NCI-H1092 treated with DMSO at 0.1 percent for 48 hours (cell line): ENCODE measurements at regions not wholly inside any gene's neighbourhood (a gene's known extent, or its start where the extent isn't known, plus 50 kb on each side); places are given as distances from the start of the nearest gene placed in this dataset.

Experiments used
- DNase-seq: peaks from one replicate; lab custom pipeline; 2025; lab: John Stamatoyannopoulos, UW

DNA sequence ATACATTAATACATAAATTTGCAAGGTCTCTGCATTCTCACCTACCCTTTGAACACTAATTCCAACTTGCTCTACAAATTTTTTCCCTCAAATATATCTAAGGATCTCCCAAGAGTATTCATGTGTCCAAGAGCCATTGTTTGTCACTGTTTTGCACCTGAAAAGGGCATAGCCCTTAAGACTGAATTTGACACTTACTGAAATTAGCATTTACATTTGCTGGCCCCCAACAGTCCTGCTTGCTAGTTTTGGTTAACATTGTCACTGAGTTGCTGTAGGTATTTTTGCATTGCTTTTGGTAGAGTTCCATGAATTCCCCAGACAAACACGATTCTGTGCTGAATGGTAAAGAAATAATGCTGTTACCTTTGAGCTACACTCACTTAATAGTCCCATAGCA, 57.3 kb downstream of the KCNA4 start:
- no peak for DNase-seq

DNA sequence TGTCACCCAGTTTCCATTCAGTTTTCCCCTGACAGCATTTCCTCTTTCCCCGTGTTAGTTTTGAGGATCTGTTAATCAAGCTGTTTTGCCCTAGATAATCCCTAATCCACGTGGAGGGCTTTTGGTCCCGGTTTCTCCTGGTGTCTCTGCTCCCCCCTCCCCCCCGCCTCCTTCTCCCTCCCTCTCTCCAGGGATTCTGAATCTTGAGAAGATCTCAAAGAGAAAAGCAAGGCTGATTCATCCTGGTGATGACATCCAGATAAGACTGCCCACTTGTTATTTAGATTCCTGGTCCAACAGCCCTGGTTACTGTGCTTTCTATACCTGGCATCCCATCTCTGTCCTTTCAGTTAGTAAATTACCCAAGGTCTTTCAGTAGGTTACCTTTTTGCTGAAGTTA, 59.4 kb downstream of the KCNA4 start:
- no peak for DNase-seq

DNA sequence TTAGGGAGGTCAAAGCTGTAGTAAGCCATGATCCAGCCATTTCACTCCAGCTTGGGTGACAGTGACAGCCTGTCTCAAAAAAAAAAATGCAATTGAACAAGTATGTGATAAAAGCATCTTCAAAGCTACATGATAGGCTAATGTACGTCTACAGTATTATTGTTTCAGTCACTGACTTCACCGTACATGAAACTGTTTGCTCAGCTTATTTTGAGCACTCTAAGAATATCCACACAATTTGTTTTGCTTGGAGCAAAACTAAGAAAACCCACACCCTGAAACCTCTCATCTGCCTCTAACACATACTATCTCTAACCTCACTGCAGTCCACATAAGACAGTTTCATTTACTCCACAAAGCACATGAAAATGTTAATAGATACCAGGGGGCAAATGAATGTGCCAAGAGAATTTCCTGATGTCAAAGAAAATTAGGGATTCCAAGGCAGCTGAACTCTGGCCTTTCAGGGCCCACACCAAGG, 60.7 kb downstream of the KCNA4 start:
- DNase-seq, result no peak

GRCh38 chr11:29943347-29943746, 73.5 kb downstream of the KCNA4 start:
- no peak for DNase-seq

GRCh38 chr11:29937526-29937925, 79.3 kb downstream of the KCNA4 start:
- DNase-seq, result no peak

DNA sequence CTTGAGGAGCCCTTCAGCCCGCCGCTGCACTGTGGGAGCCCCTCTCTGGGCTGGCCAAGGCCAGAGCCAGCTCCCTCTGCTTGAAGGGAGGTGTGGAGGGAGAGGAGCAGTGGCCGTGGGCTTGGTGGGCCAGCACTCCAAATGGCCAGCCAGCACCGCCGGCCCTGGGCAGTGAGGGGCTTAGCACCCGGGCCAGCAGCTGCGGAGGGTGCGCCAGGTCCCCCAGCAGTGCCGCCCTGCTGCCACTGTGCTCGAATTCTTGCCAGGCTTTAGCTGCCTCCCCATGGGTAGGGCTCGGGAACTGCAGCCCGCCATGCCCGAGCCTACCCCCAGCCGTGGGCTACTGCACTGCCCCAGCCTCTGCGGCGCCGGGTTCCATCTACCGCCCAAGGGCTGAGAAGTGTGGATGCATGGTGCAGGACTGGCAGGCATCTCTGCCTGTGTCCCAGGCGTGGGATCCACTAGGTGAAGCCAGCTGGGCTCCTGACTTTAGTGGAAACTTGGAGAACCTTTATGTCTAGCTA, 82.7 kb downstream of the KCNA4 start:
- DNase-seq, result no peak

GRCh38 chr11:29916040-29916439, 100.8 kb downstream of the KCNA4 start:
- no peak for DNase-seq

DNA sequence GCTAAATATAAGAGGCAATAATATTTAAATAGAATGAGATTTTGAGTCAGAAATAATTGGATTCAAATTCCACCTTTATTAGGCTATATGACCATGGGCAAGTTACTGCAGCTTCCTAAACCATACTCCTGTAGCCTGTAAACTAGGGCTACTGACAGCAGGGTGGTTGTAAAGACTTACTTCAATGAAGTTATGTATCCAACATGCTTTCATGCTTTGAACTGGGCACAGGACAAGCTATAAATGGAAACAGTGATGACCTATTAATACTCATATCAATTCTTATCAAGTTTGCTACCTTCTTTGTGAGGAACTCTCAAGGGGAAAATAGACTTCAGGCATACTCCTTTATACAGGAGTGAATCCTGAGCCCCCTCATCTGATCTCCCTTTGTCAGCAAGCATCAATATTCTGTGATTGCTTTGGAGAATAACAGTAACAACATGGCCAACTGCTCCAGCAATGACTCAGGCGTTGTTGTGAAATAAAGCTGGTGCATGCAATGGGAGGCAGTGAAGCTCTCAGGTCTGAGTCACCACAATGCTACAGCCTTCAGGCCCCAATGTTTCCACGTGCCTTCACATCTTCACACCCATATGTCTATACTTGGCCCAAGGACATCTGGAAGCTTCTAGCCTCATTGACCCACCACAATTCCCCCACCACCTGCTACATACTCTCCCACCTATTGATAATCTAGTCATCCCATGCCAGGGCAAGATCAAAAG, 102.5 kb downstream of the KCNA4 start:
- DNase-seq, result no peak

DNA sequence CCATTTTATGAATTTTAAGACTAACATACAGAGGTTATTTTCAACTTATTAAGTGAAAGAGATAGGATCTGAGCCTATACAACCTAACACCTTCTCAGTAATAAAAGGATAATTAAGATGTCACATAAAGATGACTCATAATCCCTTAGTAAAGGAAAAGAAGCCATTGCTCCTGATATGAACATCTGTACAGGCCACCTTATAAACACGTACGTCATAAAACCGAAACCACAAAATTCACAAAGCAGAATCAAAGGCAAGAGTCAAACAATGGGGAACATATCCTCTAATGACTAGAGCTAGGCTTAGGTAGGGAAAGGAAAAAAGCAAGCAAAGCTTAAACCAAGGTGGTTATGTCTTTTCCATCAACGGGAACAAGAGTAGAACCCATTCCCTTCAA, 103.5 kb downstream of the KCNA4 start:
- DNase-seq, result no peak

GRCh38 chr11:29900382-29900781, 116.4 kb downstream of the KCNA4 start:
- DNase-seq, result no peak

DNA sequence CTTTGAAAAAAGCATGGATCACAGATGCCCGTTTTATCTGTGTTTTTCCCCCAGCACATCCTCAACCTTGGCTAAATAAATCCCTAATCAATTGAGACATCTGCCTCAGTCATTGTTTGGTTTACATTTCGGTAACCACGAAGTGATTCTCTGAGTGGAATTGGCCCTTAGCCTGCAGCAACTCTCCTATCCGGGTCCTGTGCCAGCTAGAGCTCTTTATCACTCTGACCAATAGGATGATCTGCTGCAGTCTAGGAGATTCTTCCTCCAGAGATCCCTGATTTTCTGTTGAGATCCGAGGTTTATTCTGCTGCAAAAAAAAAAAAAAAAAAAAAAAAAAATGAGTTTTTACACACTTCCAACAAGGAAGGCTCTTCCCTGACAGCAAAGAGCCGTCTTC, 137.3 kb downstream of the KCNA4 start:
- DNase-seq, result peak; percentile 89

DNA sequence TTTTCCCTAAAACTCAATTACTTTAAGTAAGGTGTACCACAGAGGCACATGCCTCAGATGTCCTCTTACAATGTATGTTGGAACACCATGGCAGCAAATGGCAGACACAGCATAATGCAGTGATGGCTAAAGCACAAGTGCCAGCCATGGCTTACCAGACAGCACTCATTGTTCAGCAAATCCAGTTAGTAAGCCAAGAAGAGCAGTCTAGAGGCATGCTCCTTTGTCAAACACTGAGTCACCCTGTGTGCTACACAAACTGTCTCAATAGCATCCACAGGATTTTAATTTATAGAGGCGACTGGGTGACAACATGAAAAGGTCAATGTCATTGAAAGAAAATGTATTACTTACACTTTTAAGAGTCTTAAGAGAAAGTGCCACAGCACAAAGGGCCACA, 140.6 kb downstream of the KCNA4 start:
- DNase-seq, result no peak

GRCh38 chr11:29847219-29847618, 169.6 kb downstream of the KCNA4 start:
- DNase-seq, result no peak

DNA sequence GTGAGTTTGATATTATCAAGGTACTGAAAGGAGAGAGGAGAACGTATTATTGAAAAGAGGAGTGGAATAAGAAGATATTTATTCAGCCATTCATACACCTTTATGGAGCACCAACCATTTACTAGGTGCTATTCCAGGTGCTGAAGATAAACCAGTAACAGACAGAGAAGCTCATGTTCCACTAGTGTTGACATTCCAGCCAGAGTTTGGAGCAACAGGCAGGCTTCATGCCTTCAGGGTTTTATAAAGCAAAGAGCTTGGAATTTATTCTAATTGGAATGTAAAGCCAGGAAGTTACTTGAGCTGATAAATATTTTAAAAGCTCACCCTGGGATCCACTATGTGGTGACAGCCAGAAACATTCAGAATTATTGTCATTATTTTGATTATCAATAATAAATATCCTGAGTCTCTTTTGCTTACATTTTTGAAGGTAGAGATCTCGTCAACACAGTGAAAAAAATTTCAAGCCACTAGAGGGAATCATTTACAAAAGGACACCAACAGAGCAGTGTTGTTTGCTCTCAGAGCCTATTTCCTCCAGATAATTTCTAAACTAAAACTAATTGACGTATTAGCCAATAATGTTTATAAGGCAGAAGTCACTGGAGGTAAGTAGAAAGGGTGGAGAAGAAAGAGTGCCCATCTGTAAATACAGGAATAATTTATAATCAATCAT, 172.0 kb downstream of the KCNA4 start:
- DNase-seq, result peak; percentile 23

DNA sequence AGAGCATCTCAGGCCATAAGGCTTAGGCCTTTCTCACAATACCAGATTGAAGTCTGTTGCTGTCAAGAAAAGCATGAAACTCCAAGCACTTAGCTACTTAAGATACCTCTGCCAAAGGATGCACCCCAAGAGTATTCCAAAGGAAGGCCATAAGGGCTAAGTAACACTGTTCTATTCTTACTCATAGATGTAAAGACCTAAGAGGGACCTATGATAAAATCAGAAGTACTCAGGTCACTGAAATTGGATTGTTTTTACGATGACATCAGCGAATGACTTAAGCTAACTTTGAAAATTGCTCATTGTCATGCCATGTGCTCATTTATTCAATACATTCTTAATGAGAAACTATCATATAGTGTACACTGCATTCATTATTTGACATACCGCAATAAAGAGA, 172.8 kb downstream of the KCNA4 start:
- no peak for DNase-seq

DNA sequence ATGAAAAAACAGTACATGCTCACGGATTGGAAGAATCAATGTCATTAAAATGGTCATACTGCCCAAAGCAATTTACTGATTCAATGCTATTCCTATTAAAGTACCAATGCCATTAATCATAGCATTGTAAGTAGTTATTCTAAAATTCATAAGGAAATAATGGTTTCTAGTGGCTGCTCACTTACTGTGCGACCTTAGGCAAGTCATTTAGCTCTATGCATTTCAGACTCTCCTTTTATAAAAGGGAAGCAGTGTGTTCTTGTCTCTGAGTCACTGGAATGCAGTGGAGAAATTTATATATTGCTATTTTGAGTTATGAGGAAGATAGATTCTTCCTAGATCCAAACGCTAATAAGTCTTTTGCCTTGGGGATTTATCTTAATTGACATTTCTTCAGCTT, 174.8 kb downstream of the KCNA4 start:
- DNase-seq, result no peak

DNA sequence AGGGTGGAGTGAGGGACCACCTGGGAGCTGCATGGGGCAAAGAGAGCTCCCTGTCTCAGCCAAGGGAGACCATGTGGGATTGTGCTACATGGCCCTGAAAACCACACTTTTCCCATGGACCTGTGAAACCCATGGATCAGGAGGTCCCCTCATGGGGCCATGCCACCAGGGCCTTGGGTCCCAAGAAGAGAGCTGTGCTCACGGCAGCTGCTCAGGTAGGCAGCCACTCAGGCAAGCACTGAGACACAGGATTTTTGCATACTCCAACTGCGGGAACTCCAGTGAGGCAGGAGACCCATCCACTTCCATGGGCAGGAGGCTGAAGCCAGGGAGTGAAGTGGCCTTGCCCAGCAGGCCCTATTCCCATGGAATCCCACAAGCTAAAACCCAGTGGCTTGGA, 190.0 kb downstream of the KCNA4 start:
- no peak for DNase-seq

DNA sequence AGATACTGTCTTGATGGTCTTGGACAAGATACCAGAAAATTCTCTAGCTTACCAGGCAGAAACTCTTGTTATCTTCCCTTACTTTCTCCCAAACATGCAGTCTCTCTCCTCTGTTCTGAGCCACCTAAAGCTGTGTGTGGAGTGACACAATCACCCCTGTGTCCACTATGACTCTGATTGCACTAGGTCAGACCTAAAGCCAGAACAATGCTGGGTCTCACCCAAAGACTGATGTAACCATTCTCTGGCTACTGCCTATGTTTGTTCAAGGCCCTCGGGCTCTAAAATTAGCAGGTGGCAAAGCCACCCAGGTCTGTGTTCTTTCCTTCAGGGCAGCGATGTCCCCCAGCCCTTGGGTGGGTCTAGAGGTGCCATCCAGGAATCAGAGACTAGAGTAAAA, 200.5 kb downstream of the KCNA4 start:
- no peak for DNase-seq

DNA sequence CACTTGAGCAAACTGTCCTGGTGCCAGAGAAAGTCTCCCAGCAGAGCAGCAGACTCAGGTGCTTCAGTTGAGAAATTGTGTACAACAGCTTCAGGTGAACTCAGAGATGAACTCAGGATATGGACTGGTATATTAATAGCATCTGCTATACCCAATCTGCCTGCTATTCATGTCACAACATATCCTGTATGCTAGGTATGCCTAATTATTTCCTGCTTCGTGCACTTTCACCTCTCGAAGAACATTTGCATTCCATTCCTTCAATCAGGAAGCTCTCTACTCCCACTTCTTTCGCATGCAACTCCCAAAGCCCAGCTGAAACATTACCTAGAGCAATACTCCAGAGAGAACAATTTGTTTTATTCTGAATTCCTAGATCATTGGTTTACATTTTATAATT, 207.7 kb downstream of the KCNA4 start:
- DNase-seq, result no peak

DNA sequence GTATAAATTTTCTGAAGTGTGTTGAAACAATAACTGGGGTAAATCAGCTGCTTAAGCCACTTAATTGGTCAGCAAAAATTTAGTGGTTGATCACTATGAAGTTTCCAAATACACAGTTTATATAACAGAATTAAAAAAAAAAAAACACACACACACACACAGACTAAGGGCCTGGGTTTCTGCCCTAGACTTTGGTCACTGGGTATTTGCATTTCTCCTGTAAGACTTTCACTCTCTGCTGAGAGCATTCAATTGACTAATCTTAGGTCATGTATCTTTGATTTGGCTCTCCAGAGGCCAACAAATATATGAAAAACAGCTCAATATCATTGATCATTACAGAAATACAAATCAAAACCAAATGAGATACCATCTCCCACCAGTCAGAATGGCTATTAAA, 214.3 kb downstream of the KCNA4 start:
- no peak for DNase-seq

- no peak for DNase-seq
These were observed 215.3 kb downstream of the KCNA4 start for GRCh38 chr11:29801561-29801960.

GRCh38 chr11:29786092-29786491, 230.7 kb downstream of the KCNA4 start:
- no peak for DNase-seq

DNA sequence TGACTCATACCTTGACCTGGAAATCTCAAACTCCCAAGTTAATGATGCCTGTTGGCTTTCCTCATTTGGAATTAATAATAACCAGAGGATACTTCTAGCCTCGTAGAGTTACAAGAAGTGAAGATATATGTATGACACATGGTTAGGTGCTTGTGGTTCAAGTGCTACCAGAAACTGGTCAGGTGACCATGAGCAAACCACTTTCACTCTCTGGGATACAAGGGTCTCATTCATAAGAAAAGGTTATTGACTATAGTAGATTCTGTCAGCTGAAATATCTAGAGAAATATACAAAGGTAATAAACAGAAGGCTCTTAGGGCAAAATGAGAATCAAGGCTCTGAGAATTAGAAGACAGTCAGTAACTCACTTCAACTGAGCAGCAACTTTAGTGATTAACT, 233.3 kb downstream of the KCNA4 start:
- DNase-seq, result no peak

DNA sequence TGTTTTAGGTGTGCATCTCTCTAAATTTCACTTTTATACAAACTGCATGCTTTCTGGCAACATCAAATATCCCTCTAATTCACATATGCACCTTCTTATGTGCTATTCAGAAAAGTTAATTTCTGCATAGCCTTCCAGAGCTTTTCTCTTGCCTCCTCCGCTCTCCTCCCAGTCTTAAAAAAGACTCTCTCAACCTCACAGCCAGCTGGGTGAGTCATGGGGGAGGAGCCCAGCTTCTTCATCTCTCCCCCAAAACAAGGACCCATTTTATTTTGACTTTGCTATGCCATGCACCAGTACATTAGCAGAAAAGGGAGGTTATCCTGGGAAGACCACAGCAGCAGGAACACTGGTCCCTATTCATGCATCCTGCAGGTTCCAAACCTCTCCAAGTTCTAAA, 234.4 kb downstream of the KCNA4 start:
- DNase-seq, result no peak
